Suprapubic skin (tissue), 4 donors: ENCODE measurements at regions not wholly inside any gene's neighbourhood (a gene's known extent, or its start where the extent isn't known, plus 50 kb on each side); places are given as distances from the start of the nearest gene placed in this dataset.
"Not testable (repeated sequence)": the region's sequence is repeated elsewhere in the genome, so short reads cannot be mapped to it uniquely, and the experiment has no call there.

Source experiments
- EP300 ChIP-seq: sonication (generic); formaldehyde crosslinking; IDR thresholded peaks from one replicate; pipeline ENCODE4 v1.6.1; 2017; ENCODE audit warnings: antibody characterized with exemption
- POLR2A ChIP-seq, 2 donors: fragments of 450-650 bp; IDR thresholded peaks; one replicate each; pipeline ENCODE4 v1.6.1; 2017; ENCODE audit warnings: antibody characterized with exemption in 2 of 2, mild to moderate bottlenecking in 2 of 2, moderate library complexity in 2 of 2
- POLR2AphosphoS5 ChIP-seq, 3 donors: sonication (generic); formaldehyde crosslinking; IDR thresholded peaks; one replicate each; pipeline ENCODE4 v1.6.1; 2017; ENCODE audit warnings: antibody characterized with exemption in 3 of 3
- TF ChIP-seq, protein P1 (sequence below), 2 donors: fragments of 200-600 bp in 1 of 2; fragments of 450-650 bp in 1 of 2; sonication (generic) in 1 of 2; IDR thresholded peaks; one replicate each; pipeline ENCODE4 v1.5.1; 2016 to 2019; ENCODE audit warnings: antibody characterized with exemption in 2 of 2, mild to moderate bottlenecking in 1 of 2, moderate library complexity in 1 of 2

DNA sequence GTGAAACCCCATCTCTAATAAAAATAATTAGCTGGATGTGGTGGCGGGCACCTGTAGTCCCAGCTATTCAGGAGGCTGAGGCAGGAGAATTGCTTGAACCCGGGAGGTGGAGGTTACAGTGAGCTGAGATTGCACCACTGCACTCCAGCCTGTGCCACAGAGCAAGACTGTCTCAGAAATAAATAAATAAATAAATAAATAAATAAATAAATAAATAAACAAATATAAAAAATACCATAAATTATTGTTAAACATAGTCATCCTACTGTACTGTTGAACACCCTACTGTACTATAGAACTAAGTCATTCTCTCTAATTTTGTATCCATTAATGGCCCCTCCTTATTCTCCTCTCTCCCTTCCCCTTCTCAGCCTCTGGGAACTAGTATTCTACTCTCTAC, 332.2 kb downstream of the ISL1 start:
- TF ChIP-seq POLR2AphosphoS5 (IDR thresholded peaks at IDR 0.05); POLR2A (IDR thresholded peaks at IDR 0.05); EP300: not testable (repeated sequence)
- TF ChIP-seq, protein P1, sequence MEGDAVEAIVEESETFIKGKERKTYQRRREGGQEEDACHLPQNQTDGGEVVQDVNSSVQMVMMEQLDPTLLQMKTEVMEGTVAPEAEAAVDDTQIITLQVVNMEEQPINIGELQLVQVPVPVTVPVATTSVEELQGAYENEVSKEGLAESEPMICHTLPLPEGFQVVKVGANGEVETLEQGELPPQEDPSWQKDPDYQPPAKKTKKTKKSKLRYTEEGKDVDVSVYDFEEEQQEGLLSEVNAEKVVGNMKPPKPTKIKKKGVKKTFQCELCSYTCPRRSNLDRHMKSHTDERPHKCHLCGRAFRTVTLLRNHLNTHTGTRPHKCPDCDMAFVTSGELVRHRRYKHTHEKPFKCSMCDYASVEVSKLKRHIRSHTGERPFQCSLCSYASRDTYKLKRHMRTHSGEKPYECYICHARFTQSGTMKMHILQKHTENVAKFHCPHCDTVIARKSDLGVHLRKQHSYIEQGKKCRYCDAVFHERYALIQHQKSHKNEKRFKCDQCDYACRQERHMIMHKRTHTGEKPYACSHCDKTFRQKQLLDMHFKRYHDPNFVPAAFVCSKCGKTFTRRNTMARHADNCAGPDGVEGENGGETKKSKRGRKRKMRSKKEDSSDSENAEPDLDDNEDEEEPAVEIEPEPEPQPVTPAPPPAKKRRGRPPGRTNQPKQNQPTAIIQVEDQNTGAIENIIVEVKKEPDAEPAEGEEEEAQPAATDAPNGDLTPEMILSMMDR (IDR thresholded peaks at IDR 0.05) = not testable (repeated sequence)
